ENCODE measurements at regions not wholly inside any gene's neighbourhood (a gene's known extent, or its start where the extent isn't known, plus 50 kb on each side); places are given as distances from the start of the nearest gene placed in this dataset.

- H3K36me3 ChIP-seq (ENCODE audit: insufficient read depth, low read length), result no peaks in the 10 kb centered on the region
- H3K79me2 ChIP-seq (ENCODE audit: insufficient read depth, low read length), result no peaks in the 10 kb centered on the region
- H3K9me3 ChIP-seq (ENCODE audit: insufficient read depth, low read depth, low read length), result no peaks in the 10 kb centered on the region
- H3K27me3 ChIP-seq (ENCODE audit: insufficient read depth, low read length, poor library complexity, severe bottlenecking), result no peaks in the 10 kb centered on the region
- TF ChIP-seq CTCF (conservative IDR thresholded peaks at IDR 0.05; ENCODE audit: low read length) (no peak), EZH2phosphoT487 (IDR thresholded peaks at IDR 0.05; ENCODE audit: borderline replicate concordance) (no peak)
- H3K4me3 ChIP-seq (ENCODE audit: low read length, poor library complexity, severe bottlenecking), result no peak overlapping the region
- no peak overlapping the region for H3K9ac ChIP-seq (ENCODE audit: low read depth, low read length, poor library complexity, severe bottlenecking)
- H4K20me1 ChIP-seq (ENCODE audit: insufficient read depth, low read length, poor library complexity, severe bottlenecking), result no peaks in the 10 kb centered on the region
- H3K4me1 ChIP-seq (ENCODE audit: insufficient read depth, low read length, poor library complexity, severe bottlenecking), result no peaks in the 10 kb centered on the region
- H3K9me2 ChIP-seq (replicated peaks; ENCODE audit: low read depth, low read length), result no peaks in the 10 kb centered on the region
- no peak overlapping the region for H2AFZ ChIP-seq (ENCODE audit: low read length)
- no peak overlapping the region for H3K4me2 ChIP-seq (ENCODE audit: low read depth, low read length, poor library complexity, severe bottlenecking)
- H3F3A ChIP-seq (ENCODE audit: low read depth), result no peaks in the 10 kb centered on the region
These were observed 217.2 kb upstream of the UMPS start for GRCh38 chr3:124512881-124513609.

- H3K4me2 ChIP-seq (ENCODE audit: low read depth, low read length, poor library complexity, severe bottlenecking), result no peak overlapping the region
- no peak overlapping the region for H2AFZ ChIP-seq (ENCODE audit: low read length)
- no peaks in the 10 kb centered on the region for H3K4me1 ChIP-seq (ENCODE audit: insufficient read depth, low read length, poor library complexity, severe bottlenecking)
- no peaks in the 10 kb centered on the region for H3F3A ChIP-seq (ENCODE audit: low read depth)
- no peaks in the 10 kb centered on the region for H4K20me1 ChIP-seq (ENCODE audit: insufficient read depth, low read length, poor library complexity, severe bottlenecking)
- no peaks in the 10 kb centered on the region for H3K9me2 ChIP-seq (replicated peaks; ENCODE audit: low read depth, low read length)
- no peak for TF ChIP-seq CTCF (conservative IDR thresholded peaks at IDR 0.05; ENCODE audit: low read length)
- TF ChIP-seq EZH2phosphoT487 (IDR thresholded peaks at IDR 0.05; ENCODE audit: borderline replicate concordance), result no peak
- no peaks in the 10 kb centered on the region for H3K27me3 ChIP-seq (ENCODE audit: insufficient read depth, low read length, poor library complexity, severe bottlenecking)
- H3K4me3 ChIP-seq (ENCODE audit: low read length, poor library complexity, severe bottlenecking), result no peak overlapping the region
- H3K36me3 ChIP-seq (ENCODE audit: insufficient read depth, low read length), result no peaks in the 10 kb centered on the region
- no peaks in the 10 kb centered on the region for H3K9me3 ChIP-seq (ENCODE audit: insufficient read depth, low read depth, low read length)
- H3K79me2 ChIP-seq (ENCODE audit: insufficient read depth, low read length), result no peaks in the 10 kb centered on the region
- H3K9ac ChIP-seq (ENCODE audit: low read depth, low read length, poor library complexity, severe bottlenecking), result no peak overlapping the region
These were observed 216.6 kb upstream of the UMPS start for GRCh38 chr3:124513610-124513997.

- no peaks in the 10 kb centered on the region for H4K20me1 ChIP-seq (ENCODE audit: insufficient read depth, low read length, poor library complexity, severe bottlenecking)
- H3K9me3 ChIP-seq (ENCODE audit: insufficient read depth, low read depth, low read length), result no peaks in the 10 kb centered on the region
- no peaks in the 10 kb centered on the region for H3K36me3 ChIP-seq (ENCODE audit: insufficient read depth, low read length)
- H2AFZ ChIP-seq (ENCODE audit: low read length), result no peak overlapping the region
- H3K9ac ChIP-seq (ENCODE audit: low read depth, low read length, poor library complexity, severe bottlenecking), result no peak overlapping the region
- TF ChIP-seq EZH2phosphoT487 (IDR thresholded peaks at IDR 0.05; ENCODE audit: borderline replicate concordance) (no peak), CTCF (conservative IDR thresholded peaks at IDR 0.05; ENCODE audit: low read length) (no peak)
- no peak overlapping the region for H3K4me3 ChIP-seq (ENCODE audit: low read length, poor library complexity, severe bottlenecking)
- H3K79me2 ChIP-seq (ENCODE audit: insufficient read depth, low read length), result no peaks in the 10 kb centered on the region
- no peaks in the 10 kb centered on the region for H3K4me1 ChIP-seq (ENCODE audit: insufficient read depth, low read length, poor library complexity, severe bottlenecking)
- no peaks in the 10 kb centered on the region for H3K27me3 ChIP-seq (ENCODE audit: insufficient read depth, low read length, poor library complexity, severe bottlenecking)
- no peak overlapping the region for H3K4me2 ChIP-seq (ENCODE audit: low read depth, low read length, poor library complexity, severe bottlenecking)
- H3F3A ChIP-seq (ENCODE audit: low read depth), result no peaks in the 10 kb centered on the region
- no peaks in the 10 kb centered on the region for H3K9me2 ChIP-seq (replicated peaks; ENCODE audit: low read depth, low read length)
These were observed 215.6 kb upstream of the UMPS start for GRCh38 chr3:124514683-124515082.

All from Loucy (cell line).